Suppressor macrophage treated with lipopolysaccharide for 4 hours (primary cell): ENCODE measurements at regions not wholly inside any gene's neighbourhood (a gene's known extent, or its start where the extent isn't known, plus 50 kb on each side); places are given as distances from the start of the nearest gene placed in this dataset.

Experiments
- DNase-seq: peaks from one replicate; pipeline ENCODE4 v3.0.0-alpha.2; 2020

GRCh38 chr16:63563819-63564505, 1527.7 kb upstream of the CDH8 start:
- DNase-seq = no peak

DNA sequence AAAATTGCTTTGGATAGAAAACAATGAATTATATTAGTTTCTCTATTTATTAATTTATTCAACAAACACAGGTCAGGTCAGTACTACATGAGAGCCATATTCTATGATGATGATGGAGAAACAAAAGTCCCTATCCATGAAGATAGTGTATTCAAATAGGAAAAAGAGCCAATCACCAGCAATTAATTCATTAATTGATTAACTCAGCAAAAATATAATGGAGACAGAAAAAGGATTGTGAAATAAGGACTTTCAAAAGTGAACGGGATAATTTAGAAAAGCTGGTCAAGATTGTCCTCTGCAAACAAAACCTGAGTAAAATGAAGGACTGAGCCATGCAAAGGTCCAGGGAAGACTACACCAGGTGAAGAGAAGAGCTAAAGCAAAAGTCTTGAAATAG, 1517.7 kb upstream of the CDH8 start:
- no peak for DNase-seq

DNA sequence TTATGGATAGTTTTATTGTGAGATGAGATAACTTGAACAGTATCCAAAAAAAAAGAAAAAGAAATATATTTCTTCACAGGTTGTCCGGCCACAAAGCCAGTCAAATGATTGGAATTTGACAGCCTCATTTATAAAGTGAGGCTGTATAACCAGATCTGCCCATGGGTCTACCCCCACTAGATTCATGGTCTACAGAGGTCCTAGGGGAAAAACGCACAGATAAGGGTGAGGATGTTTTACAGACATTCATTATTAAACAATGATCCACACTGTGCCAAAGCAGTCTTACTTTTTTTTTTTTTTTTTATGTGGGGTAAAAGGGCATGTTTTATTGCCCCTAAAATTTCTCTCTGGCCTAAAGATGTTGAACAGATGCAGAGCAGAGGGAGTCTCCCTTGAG, 1503.0 kb upstream of the CDH8 start:
- no peak for DNase-seq

DNA sequence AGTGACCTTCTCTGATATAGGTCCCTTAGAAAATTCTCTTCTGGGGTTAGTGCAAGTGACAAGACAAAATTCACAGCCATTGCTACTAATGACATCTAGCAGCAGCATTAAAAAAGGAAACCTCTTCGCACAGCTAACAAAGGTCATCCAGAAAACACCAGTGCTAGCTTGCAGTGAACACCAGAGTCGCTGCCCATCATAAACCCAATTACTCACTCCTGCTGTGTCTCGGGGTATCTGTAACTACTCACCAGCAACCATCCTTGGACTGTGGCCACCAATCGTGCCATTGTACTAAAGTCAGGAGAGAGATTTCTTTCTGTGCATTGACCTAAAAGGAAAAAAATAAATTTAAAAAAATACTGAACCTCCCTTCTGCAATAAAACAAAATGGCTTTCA, 1494.7 kb upstream of the CDH8 start:
- no peak for DNase-seq

- no peak for DNase-seq
Observed at GRCh38 chr16:63530208-63530607, 1494.0 kb upstream of the CDH8 start.

DNA sequence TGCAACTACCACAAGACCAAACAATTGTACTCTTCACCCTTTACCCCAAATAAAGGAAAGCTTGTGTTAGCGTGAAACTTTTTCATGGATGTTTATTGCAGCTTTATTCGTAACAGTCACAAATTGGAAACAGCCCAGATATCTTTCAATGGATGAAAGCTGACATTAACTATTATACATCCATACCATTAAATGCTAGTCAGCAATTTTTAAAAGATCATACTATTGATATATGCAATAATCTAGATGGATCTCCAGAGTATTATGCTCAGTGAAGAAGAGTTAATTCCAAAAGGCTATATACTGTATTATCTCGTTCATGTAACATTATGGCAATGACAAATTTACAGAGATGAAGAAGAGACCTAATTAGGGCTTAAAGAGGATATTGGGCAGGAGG, 1491.2 kb upstream of the CDH8 start:
- DNase-seq = no peak

GRCh38 chr16:63516394-63516793, 1480.2 kb upstream of the CDH8 start:
- no peak for DNase-seq

DNA sequence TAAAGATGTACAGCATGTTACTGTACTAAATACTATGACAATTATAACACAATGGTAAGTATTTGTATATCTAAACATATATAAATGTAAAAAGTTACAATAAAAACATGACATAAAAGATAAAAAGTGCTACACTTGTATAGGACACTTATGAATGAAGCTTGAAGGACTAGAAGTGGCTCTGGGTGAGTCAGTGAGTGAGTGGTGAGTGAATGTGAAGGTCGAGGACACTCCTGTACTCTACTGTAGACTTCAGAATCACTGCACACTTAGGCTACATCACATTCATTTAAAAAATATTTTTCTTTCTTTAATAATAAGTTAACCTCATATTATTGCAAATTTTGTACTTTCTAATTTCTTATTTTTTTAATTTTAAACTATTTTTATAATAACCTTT, 1476.7 kb upstream of the CDH8 start:
- no peak for DNase-seq

DNA sequence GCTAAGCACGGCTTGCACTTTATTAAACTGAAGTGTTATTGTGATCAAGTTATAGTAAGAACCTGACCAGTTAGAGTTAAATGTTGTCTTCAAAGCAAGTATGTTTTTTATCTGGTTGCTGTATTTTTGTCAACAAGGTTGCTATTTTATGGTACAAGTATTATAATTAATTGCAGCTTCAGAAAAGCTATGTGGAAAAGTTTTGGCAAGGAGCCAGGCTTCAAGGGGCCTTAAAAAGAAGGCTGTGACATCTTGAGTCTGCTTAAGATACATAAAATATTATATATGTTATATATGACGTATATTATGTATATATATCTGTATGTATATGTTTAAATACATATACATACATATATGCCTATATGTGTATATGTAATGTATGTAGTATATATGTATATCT, 1461.2 kb upstream of the CDH8 start:
- DNase-seq = no peak

DNA sequence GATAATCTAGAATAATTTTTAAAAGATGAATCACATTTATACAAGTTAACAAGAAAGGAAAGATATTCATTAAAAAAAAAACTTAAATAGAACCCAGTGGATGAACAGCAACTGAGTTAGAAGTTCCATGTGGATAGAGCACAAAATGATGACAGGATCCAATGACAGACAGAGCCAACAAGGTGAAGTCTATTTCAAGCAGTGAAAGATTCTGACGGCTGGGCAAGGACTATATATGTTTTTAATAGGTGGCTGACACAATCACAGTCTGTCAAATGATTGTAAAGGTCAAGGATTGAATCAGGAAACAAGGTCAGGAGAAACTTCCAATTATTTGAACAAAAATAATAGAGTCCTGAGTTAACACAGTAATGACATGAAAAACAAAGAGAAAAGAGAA, 1460.0 kb upstream of the CDH8 start:
- no peak for DNase-seq

- no peak for DNase-seq
Observed at GRCh38 chr16:63488955-63489354, 1452.7 kb upstream of the CDH8 start.

DNA sequence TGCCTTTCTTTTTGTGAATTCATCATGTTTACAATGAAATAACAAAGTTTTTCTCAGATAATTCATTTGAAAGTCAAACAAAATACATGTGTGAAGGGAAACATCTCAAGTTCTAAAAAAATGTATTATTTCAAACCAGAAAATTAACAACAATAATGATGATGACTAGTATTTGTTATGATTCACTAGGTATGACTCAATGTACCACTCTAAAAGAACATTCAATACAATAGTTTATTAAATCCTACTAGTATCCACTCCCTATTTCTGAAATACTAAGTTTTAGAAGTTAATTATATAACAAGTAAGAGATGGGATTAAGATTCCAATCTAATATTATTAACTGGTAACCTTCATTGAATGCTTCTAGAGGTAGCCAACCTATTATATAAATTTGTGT, 1444.8 kb upstream of the CDH8 start:
- DNase-seq = no peak

GRCh38 chr16:63473725-63474124, 1437.5 kb upstream of the CDH8 start:
- no peak for DNase-seq

GRCh38 chr16:63467513-63467912, 1431.3 kb upstream of the CDH8 start:
- no peak for DNase-seq

- no peak for DNase-seq
Observed at GRCh38 chr16:63462316-63462715, 1426.1 kb upstream of the CDH8 start.

GRCh38 chr16:63461248-63461841, 1425.1 kb upstream of the CDH8 start:
- no peak for DNase-seq

DNA sequence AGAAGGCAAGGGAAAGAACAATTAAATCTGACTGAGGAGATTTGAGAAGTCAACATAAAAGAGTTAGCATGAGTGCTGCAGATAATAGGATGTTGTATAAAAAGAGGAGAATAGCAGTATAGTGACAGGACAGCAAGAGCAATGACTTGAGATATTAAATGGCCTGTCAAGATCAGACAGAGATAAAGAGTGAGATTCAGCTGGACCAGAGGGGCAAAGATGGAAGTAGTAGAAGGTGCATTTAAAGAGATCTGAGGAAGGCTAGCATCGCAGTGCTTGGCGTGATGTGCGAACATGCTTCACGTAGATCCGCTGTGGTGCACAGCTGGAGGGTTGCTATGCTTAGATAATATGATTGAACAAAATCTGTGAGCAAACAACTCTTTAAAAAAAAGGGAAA, 1422.6 kb upstream of the CDH8 start:
- DNase-seq = no peak

GRCh38 chr16:63457869-63458268, 1421.6 kb upstream of the CDH8 start:
- no peak for DNase-seq

- DNase-seq = no peak
Observed at GRCh38 chr16:63453261-63453660, 1417.0 kb upstream of the CDH8 start.

DNA sequence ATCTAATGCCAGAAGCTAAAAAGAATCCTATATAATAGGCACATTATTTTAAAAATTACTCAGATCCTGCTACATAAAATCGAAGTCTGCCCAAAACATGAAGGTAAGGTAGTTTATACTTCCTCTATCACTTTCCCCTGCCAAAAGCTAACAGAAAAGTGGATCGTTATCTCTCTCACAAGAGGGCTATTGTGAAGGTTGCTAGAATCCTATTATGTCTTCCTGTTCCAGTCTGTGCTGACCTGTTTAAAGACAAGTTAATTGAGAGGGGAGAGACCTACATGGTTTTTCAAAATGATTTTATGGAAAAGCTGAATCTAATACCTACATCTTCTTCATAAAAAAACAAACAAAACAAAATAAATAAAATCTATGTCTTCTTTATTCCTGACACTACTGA, 1410.9 kb upstream of the CDH8 start:
- DNase-seq = no peak

DNA sequence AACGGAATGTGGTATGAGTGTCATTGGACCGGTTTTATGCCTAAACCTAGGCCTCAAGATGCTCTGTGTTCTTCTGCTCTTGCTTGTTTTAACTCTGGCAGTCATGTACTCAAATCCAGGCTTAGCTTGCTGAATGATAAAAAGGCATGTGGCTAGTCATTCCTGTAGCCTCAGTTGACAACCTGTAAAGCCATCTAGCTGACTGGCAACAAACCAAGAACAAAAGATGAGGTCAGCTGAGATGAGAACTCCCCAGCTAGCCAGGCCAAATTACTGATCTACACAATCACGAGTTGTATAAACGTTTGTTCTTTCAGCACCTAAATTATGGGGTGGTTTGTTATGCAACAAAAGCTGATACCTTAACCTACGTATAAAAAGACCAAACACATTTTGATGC, 1406.0 kb upstream of the CDH8 start:
- no peak for DNase-seq

- DNase-seq = no peak
Observed at GRCh38 chr16:63426275-63426870, 1390.1 kb upstream of the CDH8 start.

GRCh38 chr16:63422715-63423114, 1386.5 kb upstream of the CDH8 start:
- no peak for DNase-seq

GRCh38 chr16:63416712-63417111, 1380.5 kb upstream of the CDH8 start:
- no peak for DNase-seq

DNA sequence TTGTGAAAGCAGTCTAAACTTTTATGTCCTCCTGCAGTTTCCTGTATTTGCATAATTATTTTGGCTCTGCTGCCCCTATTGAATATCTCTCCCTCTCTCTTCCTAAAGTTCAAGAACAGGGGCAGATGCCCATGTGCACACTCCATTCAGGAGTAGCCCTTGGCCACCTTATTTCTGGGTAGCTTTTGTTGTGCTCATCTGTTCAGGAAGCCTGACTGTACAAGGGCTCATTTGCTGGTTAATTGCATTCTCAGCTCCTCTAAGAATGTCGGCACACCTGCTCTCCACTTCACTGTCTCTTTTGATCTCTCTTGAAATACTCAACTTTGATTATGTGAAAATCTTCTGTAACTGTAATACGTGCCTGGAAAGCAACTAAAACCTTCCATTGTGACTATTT, 1378.8 kb upstream of the CDH8 start:
- no peak for DNase-seq
